MM.1S (cell line): ENCODE measurements at regions not wholly inside any gene's neighbourhood (a gene's known extent, or its start where the extent isn't known, plus 50 kb on each side); places are given as distances from the start of the nearest gene placed in this dataset.

Source experiments
- EZH2 ChIP-seq: fragments of 300-600 bp; sonication (generic); optimal IDR thresholded peaks from 2 replicates; pipeline ENCODE3; 2017; ENCODE audit warnings: low read depth, mild to moderate bottlenecking, antibody characterized with exemption, low read length, mixed read lengths
- TF ChIP-seq, protein P1 (sequence below): fragments of 300-600 bp; sonication (generic); IDR thresholded peaks from 2 replicates; pipeline ENCODE4 v1.5.1; 2016; ENCODE audit warnings: antibody characterized with exemption, low read length, mixed read lengths

DNA sequence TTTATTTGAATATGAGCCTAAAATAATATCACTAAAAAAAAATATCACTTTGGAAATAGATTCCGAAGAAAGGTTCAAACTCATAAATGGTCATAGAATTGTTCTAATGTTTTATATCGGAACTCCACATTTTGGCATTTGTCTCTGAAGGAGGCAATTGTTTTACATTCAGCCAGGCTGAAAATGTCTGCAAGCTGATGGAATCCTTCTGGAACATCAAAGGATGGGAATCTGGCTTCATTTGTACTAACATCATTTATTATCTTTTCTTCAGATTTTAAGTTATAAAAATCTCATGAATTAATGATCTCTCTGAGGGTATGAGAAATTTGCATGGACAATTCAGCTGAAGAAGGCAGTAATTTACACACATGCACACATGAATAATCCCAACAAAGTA is 251.4 kb upstream of the RGMA start:
- TF ChIP-seq, protein P1, sequence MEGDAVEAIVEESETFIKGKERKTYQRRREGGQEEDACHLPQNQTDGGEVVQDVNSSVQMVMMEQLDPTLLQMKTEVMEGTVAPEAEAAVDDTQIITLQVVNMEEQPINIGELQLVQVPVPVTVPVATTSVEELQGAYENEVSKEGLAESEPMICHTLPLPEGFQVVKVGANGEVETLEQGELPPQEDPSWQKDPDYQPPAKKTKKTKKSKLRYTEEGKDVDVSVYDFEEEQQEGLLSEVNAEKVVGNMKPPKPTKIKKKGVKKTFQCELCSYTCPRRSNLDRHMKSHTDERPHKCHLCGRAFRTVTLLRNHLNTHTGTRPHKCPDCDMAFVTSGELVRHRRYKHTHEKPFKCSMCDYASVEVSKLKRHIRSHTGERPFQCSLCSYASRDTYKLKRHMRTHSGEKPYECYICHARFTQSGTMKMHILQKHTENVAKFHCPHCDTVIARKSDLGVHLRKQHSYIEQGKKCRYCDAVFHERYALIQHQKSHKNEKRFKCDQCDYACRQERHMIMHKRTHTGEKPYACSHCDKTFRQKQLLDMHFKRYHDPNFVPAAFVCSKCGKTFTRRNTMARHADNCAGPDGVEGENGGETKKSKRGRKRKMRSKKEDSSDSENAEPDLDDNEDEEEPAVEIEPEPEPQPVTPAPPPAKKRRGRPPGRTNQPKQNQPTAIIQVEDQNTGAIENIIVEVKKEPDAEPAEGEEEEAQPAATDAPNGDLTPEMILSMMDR = no peak
- no peak for TF ChIP-seq EZH2
